ENCODE measurements at regions not wholly inside any gene's neighbourhood (a gene's known extent, or its start where the extent isn't known, plus 50 kb on each side); places are given as distances from the start of the nearest gene placed in this dataset.
A peak's percentile ranks its signal among the peaks of the same experiment; 100 is the strongest.

DNA sequence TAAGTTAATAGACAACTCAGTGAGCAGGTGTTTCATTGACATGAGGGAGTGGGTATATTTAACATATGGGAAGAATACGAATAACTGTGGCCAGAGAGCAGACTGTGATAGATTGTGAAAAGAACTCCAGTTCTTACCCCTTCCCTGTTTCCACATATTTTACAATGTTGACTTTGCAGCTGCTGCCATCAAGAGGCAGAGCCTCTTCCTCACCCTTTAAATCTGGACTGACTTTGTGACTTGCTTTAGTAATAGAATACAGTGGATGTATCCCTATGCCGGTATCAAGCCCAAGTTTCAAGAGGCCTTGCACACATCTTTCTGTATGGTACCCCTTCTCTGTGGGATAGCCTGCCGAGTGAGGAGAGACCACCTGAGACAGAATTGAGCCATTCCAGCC is 356.7 kb downstream of the ETNK1 start:
- TF ChIP-seq, protein P1, sequence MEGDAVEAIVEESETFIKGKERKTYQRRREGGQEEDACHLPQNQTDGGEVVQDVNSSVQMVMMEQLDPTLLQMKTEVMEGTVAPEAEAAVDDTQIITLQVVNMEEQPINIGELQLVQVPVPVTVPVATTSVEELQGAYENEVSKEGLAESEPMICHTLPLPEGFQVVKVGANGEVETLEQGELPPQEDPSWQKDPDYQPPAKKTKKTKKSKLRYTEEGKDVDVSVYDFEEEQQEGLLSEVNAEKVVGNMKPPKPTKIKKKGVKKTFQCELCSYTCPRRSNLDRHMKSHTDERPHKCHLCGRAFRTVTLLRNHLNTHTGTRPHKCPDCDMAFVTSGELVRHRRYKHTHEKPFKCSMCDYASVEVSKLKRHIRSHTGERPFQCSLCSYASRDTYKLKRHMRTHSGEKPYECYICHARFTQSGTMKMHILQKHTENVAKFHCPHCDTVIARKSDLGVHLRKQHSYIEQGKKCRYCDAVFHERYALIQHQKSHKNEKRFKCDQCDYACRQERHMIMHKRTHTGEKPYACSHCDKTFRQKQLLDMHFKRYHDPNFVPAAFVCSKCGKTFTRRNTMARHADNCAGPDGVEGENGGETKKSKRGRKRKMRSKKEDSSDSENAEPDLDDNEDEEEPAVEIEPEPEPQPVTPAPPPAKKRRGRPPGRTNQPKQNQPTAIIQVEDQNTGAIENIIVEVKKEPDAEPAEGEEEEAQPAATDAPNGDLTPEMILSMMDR (IDR thresholded peaks at IDR 0.05; ENCODE audit: low read depth, low read length, missing input control), result peak; percentile 10
- TF ChIP-seq JUND (IDR thresholded peaks at IDR 0.05) (no peak), TAF1 (conservative IDR thresholded peaks at IDR 0.05) (no peak), RAD21 (IDR thresholded peaks at IDR 0.05) (peak; percentile 63 to 68), EGR1 (IDR thresholded peaks at IDR 0.05; ENCODE audit: low read depth in 2 of 2) (no peak), SP1 (IDR thresholded peaks at IDR 0.05) (no peak)
- TF ChIP-seq, protein P2, sequence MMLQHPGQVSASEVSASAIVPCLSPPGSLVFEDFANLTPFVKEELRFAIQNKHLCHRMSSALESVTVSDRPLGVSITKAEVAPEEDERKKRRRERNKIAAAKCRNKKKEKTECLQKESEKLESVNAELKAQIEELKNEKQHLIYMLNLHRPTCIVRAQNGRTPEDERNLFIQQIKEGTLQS (IDR thresholded peaks at IDR 0.05), result no peak
- TF ChIP-seq, protein P3, sequence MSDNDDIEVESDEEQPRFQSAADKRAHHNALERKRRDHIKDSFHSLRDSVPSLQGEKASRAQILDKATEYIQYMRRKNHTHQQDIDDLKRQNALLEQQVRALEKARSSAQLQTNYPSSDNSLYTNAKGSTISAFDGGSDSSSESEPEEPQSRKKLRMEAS (IDR thresholded peaks at IDR 0.05), result no peak
- TF ChIP-seq, protein P4, sequence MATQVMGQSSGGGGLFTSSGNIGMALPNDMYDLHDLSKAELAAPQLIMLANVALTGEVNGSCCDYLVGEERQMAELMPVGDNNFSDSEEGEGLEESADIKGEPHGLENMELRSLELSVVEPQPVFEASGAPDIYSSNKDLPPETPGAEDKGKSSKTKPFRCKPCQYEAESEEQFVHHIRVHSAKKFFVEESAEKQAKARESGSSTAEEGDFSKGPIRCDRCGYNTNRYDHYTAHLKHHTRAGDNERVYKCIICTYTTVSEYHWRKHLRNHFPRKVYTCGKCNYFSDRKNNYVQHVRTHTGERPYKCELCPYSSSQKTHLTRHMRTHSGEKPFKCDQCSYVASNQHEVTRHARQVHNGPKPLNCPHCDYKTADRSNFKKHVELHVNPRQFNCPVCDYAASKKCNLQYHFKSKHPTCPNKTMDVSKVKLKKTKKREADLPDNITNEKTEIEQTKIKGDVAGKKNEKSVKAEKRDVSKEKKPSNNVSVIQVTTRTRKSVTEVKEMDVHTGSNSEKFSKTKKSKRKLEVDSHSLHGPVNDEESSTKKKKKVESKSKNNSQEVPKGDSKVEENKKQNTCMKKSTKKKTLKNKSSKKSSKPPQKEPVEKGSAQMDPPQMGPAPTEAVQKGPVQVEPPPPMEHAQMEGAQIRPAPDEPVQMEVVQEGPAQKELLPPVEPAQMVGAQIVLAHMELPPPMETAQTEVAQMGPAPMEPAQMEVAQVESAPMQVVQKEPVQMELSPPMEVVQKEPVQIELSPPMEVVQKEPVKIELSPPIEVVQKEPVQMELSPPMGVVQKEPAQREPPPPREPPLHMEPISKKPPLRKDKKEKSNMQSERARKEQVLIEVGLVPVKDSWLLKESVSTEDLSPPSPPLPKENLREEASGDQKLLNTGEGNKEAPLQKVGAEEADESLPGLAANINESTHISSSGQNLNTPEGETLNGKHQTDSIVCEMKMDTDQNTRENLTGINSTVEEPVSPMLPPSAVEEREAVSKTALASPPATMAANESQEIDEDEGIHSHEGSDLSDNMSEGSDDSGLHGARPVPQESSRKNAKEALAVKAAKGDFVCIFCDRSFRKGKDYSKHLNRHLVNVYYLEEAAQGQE (IDR thresholded peaks at IDR 0.05), result no peak

All from liver (tissue), 3 donors.